ENCODE measurements at regions not wholly inside any gene's neighbourhood (a gene's known extent, or its start where the extent isn't known, plus 50 kb on each side); places are given as distances from the start of the nearest gene placed in this dataset.

DNA sequence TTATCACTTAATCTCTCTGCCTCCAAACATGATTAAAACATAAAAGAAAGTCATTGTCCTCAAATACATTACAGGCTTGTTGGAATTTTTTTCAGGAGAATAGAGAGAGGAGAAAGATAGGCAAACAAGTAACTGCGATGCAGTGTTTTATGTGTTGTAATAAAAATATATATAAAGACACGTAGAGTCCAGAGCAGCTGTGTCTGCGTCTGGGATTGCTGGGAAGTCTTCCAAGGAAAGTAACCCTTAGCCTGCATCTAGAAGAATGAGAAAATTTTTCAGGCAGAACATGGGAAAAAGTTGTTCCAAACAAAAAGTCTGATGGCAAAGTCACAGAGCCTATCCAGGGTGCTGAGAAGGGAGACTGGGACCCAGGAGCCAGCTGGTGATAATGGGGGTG, 91.8 kb upstream of the ST6GAL2 start:
- 43% methylated on average over 3 of the region's 3 CpGs for WGBS (ENCODE audit: low lambda C conversion rate, missing lambda C conversion rate)
- Histone ChIP-seq H3K36me3 (replicated peaks; ENCODE audit: insufficient read depth, low read depth) (no peaks in the 10 kb centered on the region), H2AFZ (no peak overlapping the region), H3K4me1 (ENCODE audit: insufficient read depth) (no peaks in the 10 kb centered on the region), H3K9me3 (ENCODE audit: low read depth) (no peaks in the 10 kb centered on the region), H4K20me1 (ENCODE audit: insufficient read depth, poor library complexity, severe bottlenecking) (no peaks in the 10 kb centered on the region), H3K27me3 (no peaks in the 10 kb centered on the region), H3K4me2 (peak overlapping the region; percentile 18), H3K4me3 (no peak overlapping the region), H3K9me2 (replicated peaks; ENCODE audit: insufficient read depth) (no peaks in the 10 kb centered on the region), H3K27ac (no peak overlapping the region), H3K79me2 (no peaks in the 10 kb centered on the region)
- TF ChIP-seq EZH2 (IDR thresholded peaks at IDR 0.05; ENCODE audit: borderline replicate concordance) (no peak), EZH2phosphoT487 (IDR thresholded peaks at IDR 0.05; ENCODE audit: low read depth, severe bottlenecking, unreplicated experiment) (no peak)
- TF ChIP-seq, protein P1, sequence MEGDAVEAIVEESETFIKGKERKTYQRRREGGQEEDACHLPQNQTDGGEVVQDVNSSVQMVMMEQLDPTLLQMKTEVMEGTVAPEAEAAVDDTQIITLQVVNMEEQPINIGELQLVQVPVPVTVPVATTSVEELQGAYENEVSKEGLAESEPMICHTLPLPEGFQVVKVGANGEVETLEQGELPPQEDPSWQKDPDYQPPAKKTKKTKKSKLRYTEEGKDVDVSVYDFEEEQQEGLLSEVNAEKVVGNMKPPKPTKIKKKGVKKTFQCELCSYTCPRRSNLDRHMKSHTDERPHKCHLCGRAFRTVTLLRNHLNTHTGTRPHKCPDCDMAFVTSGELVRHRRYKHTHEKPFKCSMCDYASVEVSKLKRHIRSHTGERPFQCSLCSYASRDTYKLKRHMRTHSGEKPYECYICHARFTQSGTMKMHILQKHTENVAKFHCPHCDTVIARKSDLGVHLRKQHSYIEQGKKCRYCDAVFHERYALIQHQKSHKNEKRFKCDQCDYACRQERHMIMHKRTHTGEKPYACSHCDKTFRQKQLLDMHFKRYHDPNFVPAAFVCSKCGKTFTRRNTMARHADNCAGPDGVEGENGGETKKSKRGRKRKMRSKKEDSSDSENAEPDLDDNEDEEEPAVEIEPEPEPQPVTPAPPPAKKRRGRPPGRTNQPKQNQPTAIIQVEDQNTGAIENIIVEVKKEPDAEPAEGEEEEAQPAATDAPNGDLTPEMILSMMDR (IDR thresholded peaks at IDR 0.05; ENCODE audit: poor library complexity): no peak
- DNase-seq (ENCODE audit: low spot score): no peak

DNA sequence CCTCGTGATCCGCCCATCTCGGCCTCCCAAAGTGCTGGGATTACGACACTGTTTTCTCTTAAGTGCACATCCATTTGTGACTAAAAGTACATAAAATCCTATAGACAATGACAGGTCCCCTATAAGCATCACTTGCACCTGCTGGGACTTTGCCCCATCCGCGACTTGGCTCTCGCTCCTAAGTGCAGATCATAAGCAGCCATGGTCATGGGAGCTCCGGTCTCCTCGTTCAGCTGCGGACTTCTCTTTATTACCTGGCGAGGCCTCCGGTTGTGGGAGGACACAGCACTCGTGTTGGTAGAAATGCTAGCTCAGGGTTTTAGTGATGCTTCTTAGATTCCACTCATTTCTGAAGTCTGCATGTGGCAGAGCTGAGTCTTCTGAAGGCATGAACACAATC, 92.7 kb upstream of the ST6GAL2 start:
- Histone ChIP-seq H2AFZ (no peak overlapping the region), H3K27ac (no peak overlapping the region), H3K4me3 (no peak overlapping the region), H3K36me3 (replicated peaks; ENCODE audit: insufficient read depth, low read depth) (no peaks in the 10 kb centered on the region), H4K20me1 (ENCODE audit: insufficient read depth, poor library complexity, severe bottlenecking) (no peaks in the 10 kb centered on the region), H3K9me2 (replicated peaks; ENCODE audit: insufficient read depth) (no peaks in the 10 kb centered on the region), H3K79me2 (no peaks in the 10 kb centered on the region), H3K27me3 (no peaks in the 10 kb centered on the region), H3K4me2 (no peak overlapping the region), H3K4me1 (ENCODE audit: insufficient read depth) (no peaks in the 10 kb centered on the region), H3K9me3 (ENCODE audit: low read depth) (no peaks in the 10 kb centered on the region)
- no peak for TF ChIP-seq EZH2 (IDR thresholded peaks at IDR 0.05; ENCODE audit: borderline replicate concordance)
- no peak for TF ChIP-seq EZH2phosphoT487 (IDR thresholded peaks at IDR 0.05; ENCODE audit: low read depth, severe bottlenecking, unreplicated experiment)
- 95% methylated on average over 13 of the region's 13 CpGs for WGBS (ENCODE audit: low lambda C conversion rate, missing lambda C conversion rate)
- no peak for DNase-seq (ENCODE audit: low spot score)

DNA sequence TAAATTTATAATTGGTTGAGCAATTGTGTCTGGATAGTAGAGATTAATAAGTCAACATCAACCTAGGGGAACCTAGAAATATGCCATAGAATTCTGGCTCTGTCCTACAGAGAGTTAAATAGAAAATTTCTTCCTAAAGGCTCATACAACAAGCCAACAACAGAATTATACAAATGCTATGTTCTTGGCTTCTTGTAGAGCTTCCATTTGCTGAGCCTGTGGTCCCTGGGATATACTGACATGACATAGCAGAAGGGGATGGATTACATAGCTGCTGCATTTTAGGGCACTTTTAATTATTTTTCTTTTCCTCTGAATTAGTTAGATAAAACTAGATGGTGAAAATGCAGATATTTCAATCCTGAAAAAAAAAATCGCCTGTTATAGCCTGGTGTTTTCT, 95.5 kb upstream of the ST6GAL2 start:
- Histone ChIP-seq H3K27ac (no peak overlapping the region), H3K9me3 (ENCODE audit: low read depth) (no peaks in the 10 kb centered on the region), H3K4me2 (no peak overlapping the region), H2AFZ (no peak overlapping the region), H3K36me3 (replicated peaks; ENCODE audit: insufficient read depth, low read depth) (no peaks in the 10 kb centered on the region), H3K4me3 (no peak overlapping the region), H3K4me1 (ENCODE audit: insufficient read depth) (no peaks in the 10 kb centered on the region), H3K9me2 (replicated peaks; ENCODE audit: insufficient read depth) (no peaks in the 10 kb centered on the region), H3K79me2 (no peaks in the 10 kb centered on the region), H3K27me3 (no peaks in the 10 kb centered on the region), H4K20me1 (ENCODE audit: insufficient read depth, poor library complexity, severe bottlenecking) (no peaks in the 10 kb centered on the region)
- no peak for DNase-seq (ENCODE audit: low spot score)
- TF ChIP-seq EZH2phosphoT487 (IDR thresholded peaks at IDR 0.05; ENCODE audit: low read depth, severe bottlenecking, unreplicated experiment): no peak
- TF ChIP-seq EZH2 (IDR thresholded peaks at IDR 0.05; ENCODE audit: borderline replicate concordance): no peak
- TF ChIP-seq, protein P1 (IDR thresholded peaks at IDR 0.05; ENCODE audit: poor library complexity): no peak
- WGBS (ENCODE audit: low lambda C conversion rate, missing lambda C conversion rate): 78% methylated on average over 1 of the region's 1 CpG

DNA sequence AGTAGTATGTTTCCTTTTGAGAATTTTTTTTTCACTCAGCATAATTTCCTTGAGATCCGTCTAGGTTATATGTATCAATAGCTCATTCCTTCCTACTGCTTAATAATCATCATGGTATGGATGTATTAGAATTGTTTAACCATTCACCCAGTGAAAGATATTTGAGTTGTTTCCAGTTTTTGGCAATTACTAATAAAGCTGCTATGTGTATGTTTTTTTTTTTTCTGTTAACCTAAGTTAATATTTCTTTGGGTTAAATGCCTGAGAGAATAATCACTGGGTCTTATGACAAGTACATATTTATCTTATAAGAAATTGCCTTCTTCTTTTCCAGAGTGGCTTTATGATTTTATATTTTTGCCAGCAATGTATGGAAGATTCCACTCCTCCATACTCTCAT, 96.4 kb upstream of the ST6GAL2 start:
- Histone ChIP-seq H2AFZ (no peak overlapping the region), H3K4me1 (ENCODE audit: insufficient read depth) (no peaks in the 10 kb centered on the region), H3K27ac (no peak overlapping the region), H3K79me2 (no peaks in the 10 kb centered on the region), H4K20me1 (ENCODE audit: insufficient read depth, poor library complexity, severe bottlenecking) (no peaks in the 10 kb centered on the region), H3K9me3 (ENCODE audit: low read depth) (no peaks in the 10 kb centered on the region), H3K27me3 (no peaks in the 10 kb centered on the region), H3K36me3 (replicated peaks; ENCODE audit: insufficient read depth, low read depth) (no peaks in the 10 kb centered on the region), H3K9me2 (replicated peaks; ENCODE audit: insufficient read depth) (no peaks in the 10 kb centered on the region), H3K4me3 (no peak overlapping the region), H3K4me2 (no peak overlapping the region)
- WGBS (ENCODE audit: low lambda C conversion rate, missing lambda C conversion rate): 97% methylated on average over 1 of the region's 1 CpG
- TF ChIP-seq, protein P1 (IDR thresholded peaks at IDR 0.05; ENCODE audit: poor library complexity): no peak
- TF ChIP-seq EZH2 (IDR thresholded peaks at IDR 0.05; ENCODE audit: borderline replicate concordance) (no peak), EZH2phosphoT487 (IDR thresholded peaks at IDR 0.05; ENCODE audit: low read depth, severe bottlenecking, unreplicated experiment) (no peak)
- no peak for DNase-seq (ENCODE audit: low spot score)

Data from hepatocyte (in vitro differentiated cells).